Stomach (tissue), 8 donors: ENCODE measurements at regions not wholly inside any gene's neighbourhood (a gene's known extent, or its start where the extent isn't known, plus 50 kb on each side); places are given as distances from the start of the nearest gene placed in this dataset.

Experiments used
- DNase-seq, 2 donors: peaks; one replicate each; pipeline versions ENCODE4 v3.0.0 to v3.0.0-alpha.2; 2013 to 2019
- H3K27ac ChIP-seq, 5 donors: fragments of 200-600 bp in 4 of 5; sonication (generic) in 4 of 5; one replicate each; pipeline ENCODE4 v1.5.1; 2013 to 2019; ENCODE audit warnings: mild to moderate bottlenecking in 1 of 5, moderate library complexity in 1 of 5
- H3K27me3 ChIP-seq, 3 donors: fragments of 200-600 bp; sonication (generic); one replicate each; pipeline ENCODE4 v1.5.1; 2017 to 2019; ENCODE audit warnings: mixed run types in 1 of 3
- H3K36me3 ChIP-seq, 4 donors: fragments of 200-600 bp; sonication (generic); 1 replicate in 3 of 4; 2 replicates in 1 of 4; pipeline ENCODE4 v1.5.1; 2016 to 2019
- H3K4me1 ChIP-seq, 4 donors: fragments of 200-600 bp; sonication (generic); one replicate each; pipeline ENCODE4 v1.5.1; 2016 to 2019
- H3K4me3 ChIP-seq, 4 donors: fragments of 200-600 bp; sonication (generic) in 3 of 4; one replicate each; pipeline ENCODE4 v1.5.1; 2016 to 2019; ENCODE audit warnings: mild to moderate bottlenecking in 1 of 4
- H3K9me3 ChIP-seq, 4 donors: fragments of 200-600 bp; sonication (generic); one replicate each; pipeline ENCODE4 v1.5.1; 2016 to 2019
- EP300 ChIP-seq: sonication (generic); formaldehyde crosslinking; IDR thresholded peaks from one replicate; pipeline ENCODE4 v1.6.1; 2017; ENCODE audit warnings: antibody characterized with exemption
- POLR2A ChIP-seq, 4 donors: fragments of 450-650 bp; IDR thresholded peaks; one replicate each; pipeline ENCODE4 v1.6.1; 2016; ENCODE audit warnings: antibody characterized with exemption in 4 of 4, control low read depth in 2 of 4, mild to moderate bottlenecking in 1 of 4, moderate library complexity in 1 of 4
- POLR2AphosphoS5 ChIP-seq, 3 donors: sonication (generic); formaldehyde crosslinking; IDR thresholded peaks; one replicate each; pipeline ENCODE4 v1.6.1; 2016; ENCODE audit warnings: antibody characterized with exemption in 3 of 3
- WGBS, 5 donors: extraction: QIAGEN DNeasy Blood & Tissue Kit in 3 of 5; methylation state at CpG; one replicate each; pipeline versions ENCODE4 v1.1.5 to v1.1.7; 2013 to 2018; 5-methylcytosine and 5-hydroxymethylcytosine counted together
- intact Hi-C: fragments of 100-400 bp; cut with DNase I; formaldehyde crosslinking; loops from one replicate; pipeline ENCODE4 v1.15.1; 2023; ENCODE audit warnings: low total_unique reads
- TF ChIP-seq, protein P1 (sequence below), 7 experiments: fragments of 450-650 bp in 4 of 7; fragments of 200-600 bp in 3 of 7; sonication (generic) in 3 of 7; IDR thresholded peaks; one replicate each; pipeline ENCODE4 v1.5.1; 2016 to 2019; ENCODE audit warnings: antibody characterized with exemption in 7 of 7, control low read depth in 2 of 7, mild to moderate bottlenecking in 1 of 7
- donor health status: healthy with polysubstance abuse.
- donor health status: Bipolar disorder and iron deficiency.
- donor health status: healthy.

DNA sequence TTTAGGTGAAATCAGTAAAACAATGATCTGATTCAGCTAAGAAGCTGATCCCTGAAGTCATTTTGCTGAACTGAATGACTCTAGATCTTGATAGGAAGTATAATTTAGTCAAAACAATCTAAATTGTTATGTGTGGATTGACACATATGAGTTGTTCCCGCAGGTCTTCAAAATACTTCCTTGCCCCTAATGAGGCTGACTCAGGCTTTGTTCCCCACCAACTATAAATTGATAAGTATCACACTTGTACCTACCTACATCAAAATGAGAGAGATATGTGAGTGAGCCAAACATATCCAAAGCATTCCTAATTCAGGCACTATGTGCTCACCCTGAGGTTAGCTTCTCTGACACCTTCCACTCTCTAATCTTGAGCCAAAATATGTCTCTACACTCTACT, 507.1 kb downstream of the PLPP3 start:
- WGBS, 5 donors, result 84 to 95% (median 89%) methylated on average over 1 of the region's 1 CpG
- no peaks in the 10 kb centered on the region for H3K36me3 ChIP-seq
- no peak overlapping the region for H3K4me3 ChIP-seq
- H3K27ac ChIP-seq, result peak overlapping the region in 2 of 5 donors; percentile 45 to 46
- H3K4me1 ChIP-seq, result peaks cover 0 to 21% (median 0%) of the 10 kb centered on the region in 4 donors
- no peaks in the 10 kb centered on the region for H3K27me3 ChIP-seq
- TF ChIP-seq POLR2AphosphoS5 (IDR thresholded peaks at IDR 0.05) (no peak), POLR2A (IDR thresholded peaks at IDR 0.05) (no peak), EP300 (no peak)
- TF ChIP-seq, protein P1, sequence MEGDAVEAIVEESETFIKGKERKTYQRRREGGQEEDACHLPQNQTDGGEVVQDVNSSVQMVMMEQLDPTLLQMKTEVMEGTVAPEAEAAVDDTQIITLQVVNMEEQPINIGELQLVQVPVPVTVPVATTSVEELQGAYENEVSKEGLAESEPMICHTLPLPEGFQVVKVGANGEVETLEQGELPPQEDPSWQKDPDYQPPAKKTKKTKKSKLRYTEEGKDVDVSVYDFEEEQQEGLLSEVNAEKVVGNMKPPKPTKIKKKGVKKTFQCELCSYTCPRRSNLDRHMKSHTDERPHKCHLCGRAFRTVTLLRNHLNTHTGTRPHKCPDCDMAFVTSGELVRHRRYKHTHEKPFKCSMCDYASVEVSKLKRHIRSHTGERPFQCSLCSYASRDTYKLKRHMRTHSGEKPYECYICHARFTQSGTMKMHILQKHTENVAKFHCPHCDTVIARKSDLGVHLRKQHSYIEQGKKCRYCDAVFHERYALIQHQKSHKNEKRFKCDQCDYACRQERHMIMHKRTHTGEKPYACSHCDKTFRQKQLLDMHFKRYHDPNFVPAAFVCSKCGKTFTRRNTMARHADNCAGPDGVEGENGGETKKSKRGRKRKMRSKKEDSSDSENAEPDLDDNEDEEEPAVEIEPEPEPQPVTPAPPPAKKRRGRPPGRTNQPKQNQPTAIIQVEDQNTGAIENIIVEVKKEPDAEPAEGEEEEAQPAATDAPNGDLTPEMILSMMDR (IDR thresholded peaks at IDR 0.05), result no peak
- no peak for DNase-seq
- intact Hi-C loops, result no loop called here
- H3K9me3 ChIP-seq, result no peaks in the 10 kb centered on the region

DNA sequence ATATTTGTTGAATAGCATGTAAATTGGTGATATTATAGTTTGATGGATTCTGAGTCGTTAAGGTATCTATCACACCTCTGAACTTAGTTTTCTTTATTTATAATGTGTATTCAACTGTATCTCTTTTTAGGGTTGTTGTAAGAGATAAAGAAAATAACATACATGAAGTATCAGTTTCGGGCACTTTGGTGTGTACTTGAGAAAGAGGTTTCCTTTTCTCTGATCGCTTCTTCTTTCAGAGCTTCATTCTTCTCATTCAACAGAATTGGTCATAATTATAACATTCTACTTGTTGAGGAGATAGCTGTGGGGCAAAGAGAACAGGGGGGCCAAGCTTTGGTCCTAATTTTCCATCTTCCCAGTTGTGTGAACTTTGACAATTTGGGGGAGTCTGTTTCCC, 508.0 kb downstream of the PLPP3 start:
- intact Hi-C loops, result no loop called here
- WGBS, 5 donors, result 88 to 93% (median 88%) methylated on average over 3 of the region's 3 CpGs

DNA sequence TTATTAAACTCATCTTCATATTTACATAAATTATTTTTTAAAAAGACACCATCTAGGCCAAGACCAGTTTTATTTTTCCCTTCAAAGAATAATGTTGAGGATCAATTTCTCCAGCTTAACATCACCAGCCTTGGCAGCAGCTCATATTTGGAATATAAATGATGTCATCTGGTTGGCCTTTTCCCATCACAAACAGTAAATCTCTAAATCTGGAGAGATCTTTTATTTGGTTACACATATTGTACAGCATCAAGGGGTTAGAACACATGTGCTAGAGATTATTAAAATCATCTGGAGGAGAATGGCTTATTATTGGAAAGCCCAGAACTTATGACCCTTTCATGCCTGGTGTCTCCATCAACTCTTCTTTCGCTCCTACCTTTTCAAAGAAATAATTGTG, 508.8 kb downstream of the PLPP3 start:
- intact Hi-C loops, result no loop called here
- Histone ChIP-seq H3K27ac (no peak overlapping the region), H3K27me3 (no peaks in the 10 kb centered on the region), H3K4me3 (no peak overlapping the region), H3K36me3 (no peaks in the 10 kb centered on the region), H3K9me3 (no peaks in the 10 kb centered on the region), H3K4me1 (peaks cover 0 to 21% (median 0%) of the 10 kb centered on the region in 4 donors)
- DNase-seq, result peak in 1 of 2 donors; percentile 39
- TF ChIP-seq POLR2AphosphoS5 (IDR thresholded peaks at IDR 0.05) (no peak), EP300 (no peak), POLR2A (IDR thresholded peaks at IDR 0.05) (no peak)
- TF ChIP-seq, protein P1 (IDR thresholded peaks at IDR 0.05), result no peak
- 89 to 96% (median 93%) methylated on average over 1 of the region's 1 CpG for WGBS, 5 donors

More for the DNA sequence above, 508.0 kb downstream of the PLPP3 start:
- Histone ChIP-seq H3K27ac (no peak overlapping the region), H3K27me3 (no peaks in the 10 kb centered on the region), H3K36me3 (no peaks in the 10 kb centered on the region), H3K4me3 (no peak overlapping the region), H3K9me3 (no peaks in the 10 kb centered on the region), H3K4me1 (peaks cover 0 to 21% (median 0%) of the 10 kb centered on the region in 4 donors)
- no peak for DNase-seq
- no peak for TF ChIP-seq EP300
- no peak for TF ChIP-seq POLR2AphosphoS5 (IDR thresholded peaks at IDR 0.05)
- TF ChIP-seq POLR2A (IDR thresholded peaks at IDR 0.05), result no peak
- TF ChIP-seq, protein P1 (IDR thresholded peaks at IDR 0.05), result no peak

DNA sequence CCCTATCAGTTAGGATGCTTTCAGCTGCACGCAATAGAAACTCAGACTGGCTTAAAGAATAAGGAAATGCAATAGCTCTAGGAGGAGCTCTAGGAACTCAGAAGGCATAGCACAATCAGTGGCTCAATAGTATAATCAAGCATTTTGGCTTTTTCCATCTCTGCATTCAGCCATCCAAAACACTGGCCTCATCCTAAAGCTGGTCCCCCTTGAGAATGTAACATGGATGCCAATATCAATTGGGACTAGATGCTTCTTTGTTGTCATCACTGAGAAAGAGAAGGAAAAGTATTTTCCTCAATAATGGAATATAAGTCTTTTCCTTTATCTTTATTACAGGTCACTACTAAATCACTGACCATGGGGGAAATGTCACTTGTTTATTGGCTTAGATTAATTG, 509.5 kb downstream of the PLPP3 start:
- no peaks in the 10 kb centered on the region for H3K27me3 ChIP-seq
- WGBS, 5 donors, result 58 to 83% (median 72%) methylated on average over 1 of the region's 1 CpG
- intact Hi-C loops, result no loop called here
- no peak for TF ChIP-seq POLR2AphosphoS5 (IDR thresholded peaks at IDR 0.05)
- no peak for TF ChIP-seq POLR2A (IDR thresholded peaks at IDR 0.05)
- TF ChIP-seq, protein P1 (IDR thresholded peaks at IDR 0.05), result no peak
- TF ChIP-seq EP300, result no peak
- H3K36me3 ChIP-seq, result no peaks in the 10 kb centered on the region
- no peaks in the 10 kb centered on the region for H3K9me3 ChIP-seq
- peaks cover 0 to 21% (median 0%) of the 10 kb centered on the region in 4 donors for H3K4me1 ChIP-seq
- H3K27ac ChIP-seq, result no peak overlapping the region
- DNase-seq, result no peak
- no peak overlapping the region for H3K4me3 ChIP-seq
